ENCODE measurements at regions not wholly inside any gene's neighbourhood (a gene's known extent, or its start where the extent isn't known, plus 50 kb on each side); places are given as distances from the start of the nearest gene placed in this dataset.

- no peak for TF ChIP-seq POLR2AphosphoS5 (IDR thresholded peaks at IDR 0.05)
- TF ChIP-seq CTCF (IDR thresholded peaks at IDR 0.05) = no peak
- TF ChIP-seq POLR2A (IDR thresholded peaks at IDR 0.05; ENCODE audit: low read depth) = no peak
- no peak for TF ChIP-seq EP300 (IDR thresholded peaks at IDR 0.05)
Observed at GRCh38 chr3:67854663-67855062, 200.3 kb upstream of the SUCLG2 start.
